OCI-LY1 (cell line): ENCODE measurements at regions not wholly inside any gene's neighbourhood (a gene's known extent, or its start where the extent isn't known, plus 50 kb on each side); places are given as distances from the start of the nearest gene placed in this dataset.

Experiments
- H2AFZ ChIP-seq: fragments of 200-600 bp; sonication (generic), shearing (Covaris generic); 2 replicates; pipeline ENCODE4 v1.6.0; 2014; ENCODE audit warnings: antibody characterized with exemption, mild to moderate bottlenecking, low read length
- H3F3A ChIP-seq: fragments of 200-600 bp; sonication (generic), shearing (Covaris generic); 2 replicates; pipeline ENCODE4 v1.6.0; 2014; ENCODE audit warnings: mild to moderate bottlenecking, antibody characterized with exemption, low read length, moderate library complexity; ENCODE audit not compliant: insufficient read depth
- H3K27ac ChIP-seq: fragments of 200-600 bp; sonication (generic); 2 replicates; pipeline ENCODE4 v1.5.1; 2014; ENCODE audit warnings: low read length, mixed run types, mild to moderate bottlenecking, low read depth; ENCODE audit not compliant: poor library complexity, severe bottlenecking
- H3K27me3 ChIP-seq: fragments of 200-600 bp; sonication (generic); 2 replicates; pipeline ENCODE4 v1.6.0; 2014; ENCODE audit warnings: antibody characterized with exemption, mild to moderate bottlenecking, low read length, moderate library complexity; ENCODE audit not compliant: insufficient read depth
- H3K36me3 ChIP-seq: fragments of 200-600 bp; sonication (generic); 2 replicates; pipeline ENCODE4 v1.6.1; 2014; ENCODE audit warnings: mild to moderate bottlenecking, antibody characterized with exemption, low read length, moderate library complexity, mixed read lengths; ENCODE audit not compliant: insufficient read depth
- H3K4me1 ChIP-seq: fragments of 200-600 bp; sonication (generic); 2 replicates; pipeline ENCODE4 v1.5.1; 2014; ENCODE audit warnings: mild to moderate bottlenecking, low read length, moderate library complexity; ENCODE audit not compliant: insufficient read depth, severe bottlenecking
- H3K4me2 ChIP-seq: fragments of 200-600 bp; sonication (generic), shearing (Covaris generic); 2 replicates; pipeline ENCODE4 v1.6.1; 2014; ENCODE audit warnings: low read length
- H3K4me3 ChIP-seq: fragments of 200-600 bp; sonication (generic); 2 replicates; pipeline ENCODE4 v1.5.1; 2014; ENCODE audit warnings: low read length, low read depth, mild to moderate bottlenecking, mixed read lengths; ENCODE audit not compliant: poor library complexity, severe bottlenecking
- H3K79me2 ChIP-seq: fragments of 200-600 bp; shearing (Covaris generic); 2 replicates; pipeline ENCODE4 v1.6.1; 2016; ENCODE audit warnings: mixed run types, low read length, mixed read lengths; ENCODE audit not compliant: insufficient read depth
- H3K9ac ChIP-seq: fragments of 200-600 bp; sonication (generic), shearing (Covaris generic); 2 replicates; pipeline ENCODE4 v1.6.1; 2014; ENCODE audit warnings: mild to moderate bottlenecking, low read length, mixed read lengths
- H3K9me2 ChIP-seq: fragments of 200-600 bp; sonication (generic), shearing (Covaris generic); 2 replicates; pipeline ENCODE4 v1.6.1; 2014; ENCODE audit warnings: low read depth, mild to moderate bottlenecking, low read length, mixed read lengths
- H3K9me3 ChIP-seq: fragments of 200-600 bp; shearing (Covaris generic); 2 replicates; pipeline ENCODE4 v1.6.1; 2014; ENCODE audit warnings: low read length, mixed read lengths
- H4K20me1 ChIP-seq: fragments of 200-600 bp; sonication (generic), shearing (Covaris generic); 2 replicates; pipeline ENCODE4 v1.6.0; 2016; ENCODE audit warnings: mild to moderate bottlenecking, low read length; ENCODE audit not compliant: insufficient read depth
- EZH2 ChIP-seq: fragments of 200-600 bp; sonication (generic), shearing (Covaris generic); IDR thresholded peaks from 2 replicates; pipeline ENCODE4 v1.8.0; 2017; ENCODE audit warnings: borderline replicate concordance, mixed run types, mild to moderate bottlenecking, antibody characterized with exemption, low read length, moderate library complexity, mixed read lengths
- TF ChIP-seq, protein P1 (sequence below): fragments of 200-600 bp; sonication (generic), shearing (Covaris generic); IDR thresholded peaks from 2 replicates; pipeline ENCODE4 v1.5.1; 2017; ENCODE audit warnings: mild to moderate bottlenecking, antibody characterized with exemption, low read length, moderate library complexity, mixed read lengths

DNA sequence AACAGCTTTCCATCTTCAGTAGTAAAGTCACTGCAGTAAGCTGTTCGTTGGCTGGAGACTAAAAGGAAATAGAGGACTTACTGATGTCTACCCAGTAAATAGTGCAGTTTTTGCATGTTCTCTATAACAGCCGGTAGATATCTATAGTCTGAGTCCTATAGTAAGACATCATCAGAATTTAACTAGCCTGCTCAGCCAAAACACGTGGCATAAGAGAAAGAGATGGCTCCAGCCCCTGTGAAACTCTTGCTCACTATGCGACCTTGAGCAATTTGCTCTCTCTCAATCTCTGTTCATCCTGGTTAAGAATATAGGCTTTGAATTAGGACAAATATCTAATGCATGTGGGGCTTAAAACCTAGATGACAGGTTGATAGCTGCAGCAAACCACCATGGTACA, 201.6 kb upstream of the PAPPA start:
- H3K79me2 ChIP-seq = no peaks in the 10 kb centered on the region
- H3K4me3 ChIP-seq = no peak overlapping the region
- H3K4me2 ChIP-seq = no peak overlapping the region
- no peaks in the 10 kb centered on the region for H3F3A ChIP-seq
- H3K4me1 ChIP-seq = no peaks in the 10 kb centered on the region
- H3K27ac ChIP-seq = no peak overlapping the region
- no peaks in the 10 kb centered on the region for H3K36me3 ChIP-seq
- H3K9me2 ChIP-seq = no peaks in the 10 kb centered on the region
- no peaks in the 10 kb centered on the region for H4K20me1 ChIP-seq
- H3K9ac ChIP-seq = no peak overlapping the region
- H3K27me3 ChIP-seq = no peaks in the 10 kb centered on the region
- no peaks in the 10 kb centered on the region for H3K9me3 ChIP-seq
- TF ChIP-seq, protein P1, sequence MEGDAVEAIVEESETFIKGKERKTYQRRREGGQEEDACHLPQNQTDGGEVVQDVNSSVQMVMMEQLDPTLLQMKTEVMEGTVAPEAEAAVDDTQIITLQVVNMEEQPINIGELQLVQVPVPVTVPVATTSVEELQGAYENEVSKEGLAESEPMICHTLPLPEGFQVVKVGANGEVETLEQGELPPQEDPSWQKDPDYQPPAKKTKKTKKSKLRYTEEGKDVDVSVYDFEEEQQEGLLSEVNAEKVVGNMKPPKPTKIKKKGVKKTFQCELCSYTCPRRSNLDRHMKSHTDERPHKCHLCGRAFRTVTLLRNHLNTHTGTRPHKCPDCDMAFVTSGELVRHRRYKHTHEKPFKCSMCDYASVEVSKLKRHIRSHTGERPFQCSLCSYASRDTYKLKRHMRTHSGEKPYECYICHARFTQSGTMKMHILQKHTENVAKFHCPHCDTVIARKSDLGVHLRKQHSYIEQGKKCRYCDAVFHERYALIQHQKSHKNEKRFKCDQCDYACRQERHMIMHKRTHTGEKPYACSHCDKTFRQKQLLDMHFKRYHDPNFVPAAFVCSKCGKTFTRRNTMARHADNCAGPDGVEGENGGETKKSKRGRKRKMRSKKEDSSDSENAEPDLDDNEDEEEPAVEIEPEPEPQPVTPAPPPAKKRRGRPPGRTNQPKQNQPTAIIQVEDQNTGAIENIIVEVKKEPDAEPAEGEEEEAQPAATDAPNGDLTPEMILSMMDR = no peak
- no peak for TF ChIP-seq EZH2
- H2AFZ ChIP-seq = no peak overlapping the region

DNA sequence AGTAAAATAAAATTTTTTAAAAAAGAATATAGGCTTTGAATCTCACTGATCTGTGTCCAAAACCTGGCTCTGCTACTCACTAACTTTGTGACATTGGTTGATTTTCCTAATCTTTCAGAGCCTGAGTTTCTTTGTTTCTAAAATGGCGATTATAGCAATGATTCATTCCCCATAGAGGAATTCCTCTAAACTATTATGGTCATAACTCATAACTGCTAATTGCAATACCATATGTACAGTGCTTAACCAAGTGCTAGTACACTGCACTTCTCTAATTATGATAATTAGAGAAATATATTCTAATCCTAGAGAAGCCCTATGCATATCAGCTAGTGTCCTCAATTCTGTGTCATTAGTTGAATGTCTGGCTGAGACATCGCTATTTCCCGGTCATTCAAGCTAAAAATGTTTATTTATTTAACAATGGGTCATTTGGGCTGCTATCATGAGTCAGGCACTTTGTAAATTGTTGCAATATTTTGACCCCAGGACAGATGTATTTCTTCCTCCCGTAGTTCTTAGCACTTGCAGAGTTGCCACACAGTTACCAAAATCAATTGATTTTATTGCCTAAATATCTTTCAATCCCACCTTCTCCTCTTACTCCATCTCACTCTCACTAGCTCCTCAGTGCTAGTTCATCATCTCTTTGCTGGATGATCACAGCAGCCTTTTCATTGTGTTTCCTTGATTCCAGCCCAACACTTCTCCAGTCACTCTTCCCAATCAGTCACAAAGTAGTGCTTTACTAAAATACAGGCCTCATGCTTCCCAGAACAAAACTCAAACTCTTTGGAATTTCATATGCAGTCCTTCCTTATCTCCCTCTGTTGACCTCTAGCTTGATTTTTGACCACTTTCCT, 200.9 kb upstream of the PAPPA start:
- H2AFZ ChIP-seq = no peak overlapping the region
- no peak overlapping the region for H3K4me2 ChIP-seq

DNA sequence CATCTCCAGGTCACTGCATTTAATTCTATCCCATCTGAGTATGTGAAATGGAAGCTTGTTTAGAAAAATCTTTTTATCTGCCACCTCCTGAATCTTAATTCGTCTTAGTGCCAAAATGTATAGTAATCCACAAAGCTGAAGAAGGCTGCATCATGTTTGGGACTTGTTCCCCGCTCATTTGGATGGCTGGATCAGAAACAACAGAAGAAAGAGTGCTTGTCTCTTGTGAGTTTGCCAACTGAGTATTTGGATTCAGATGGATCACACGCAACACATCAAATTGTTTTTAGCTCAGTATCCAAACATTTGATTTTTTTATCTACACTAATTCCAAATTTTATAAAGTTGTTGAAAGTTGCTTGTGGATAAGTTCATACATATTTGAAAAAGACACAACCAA, 197.2 kb upstream of the PAPPA start:
- H3K9me2 ChIP-seq = no peaks in the 10 kb centered on the region

More for the DNA sequence above, 200.9 kb upstream of the PAPPA start:
- Histone ChIP-seq H4K20me1 (no peaks in the 10 kb centered on the region), H3K9ac (no peak overlapping the region), H3K79me2 (no peaks in the 10 kb centered on the region), H3K9me3 (no peaks in the 10 kb centered on the region), H3K36me3 (no peaks in the 10 kb centered on the region), H3K4me3 (no peak overlapping the region), H3K4me1 (no peaks in the 10 kb centered on the region), H3K27ac (no peak overlapping the region), H3K27me3 (no peaks in the 10 kb centered on the region), H3K9me2 (no peaks in the 10 kb centered on the region), H3F3A (no peaks in the 10 kb centered on the region)
- no peak for TF ChIP-seq EZH2
- TF ChIP-seq, protein P1 = no peak

More for the DNA sequence above, 197.2 kb upstream of the PAPPA start:
- H3K36me3 ChIP-seq = no peaks in the 10 kb centered on the region
- H3K79me2 ChIP-seq = no peaks in the 10 kb centered on the region
- H3K9me3 ChIP-seq = no peaks in the 10 kb centered on the region
- no peak overlapping the region for H3K4me3 ChIP-seq
- H3K9ac ChIP-seq = no peak overlapping the region
- TF ChIP-seq EZH2 = no peak
- TF ChIP-seq, protein P1 = no peak
- no peaks in the 10 kb centered on the region for H3F3A ChIP-seq
- H3K4me1 ChIP-seq = no peaks in the 10 kb centered on the region
- no peak overlapping the region for H3K4me2 ChIP-seq
- H3K27ac ChIP-seq = no peak overlapping the region
- no peak overlapping the region for H2AFZ ChIP-seq
- H3K27me3 ChIP-seq = no peaks in the 10 kb centered on the region
- H4K20me1 ChIP-seq = no peaks in the 10 kb centered on the region
